OCI-LY7 (cell line): ENCODE measurements at regions not wholly inside any gene's neighbourhood (a gene's known extent, or its start where the extent isn't known, plus 50 kb on each side); places are given as distances from the start of the nearest gene placed in this dataset.

ENCODE experiments used
- EZH2phosphoT487 ChIP-seq: fragments of 200-600 bp; sonication (generic); IDR thresholded peaks from 2 replicates; pipeline ENCODE4 v1.6.1; 2018; ENCODE audit warnings: low read depth, borderline replicate concordance, mild to moderate bottlenecking, mixed run types, antibody characterized with exemption, low read length, moderate library complexity, mixed read lengths
- TF ChIP-seq, protein P1 (sequence below): fragments of 200-600 bp; sonication (generic); conservative IDR thresholded peaks from 2 replicates; pipeline ENCODE4 v1.5.1; 2014; ENCODE audit warnings: mild to moderate bottlenecking, antibody characterized with exemption, low read length, moderate library complexity, mixed read lengths

DNA sequence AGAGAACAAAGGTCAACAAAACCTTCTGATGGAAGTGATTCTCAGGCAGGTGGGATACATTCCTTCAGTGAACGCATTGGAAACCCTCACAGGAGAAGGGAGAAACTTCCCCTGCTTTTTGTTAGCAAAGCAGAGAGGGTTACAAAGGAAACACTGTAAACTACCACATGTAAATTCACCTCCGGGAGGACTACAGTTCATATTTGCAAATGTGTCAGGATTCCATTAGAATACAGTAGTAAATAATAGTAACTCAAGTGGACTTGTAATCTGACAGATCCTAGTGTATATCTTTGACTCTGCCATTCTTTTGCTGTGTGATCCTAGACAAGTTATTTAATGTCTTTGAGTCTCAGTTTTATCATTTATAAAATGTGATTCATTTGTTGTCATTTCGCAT lies 504.3 kb upstream of the NRP1 start:
- TF ChIP-seq, protein P1, sequence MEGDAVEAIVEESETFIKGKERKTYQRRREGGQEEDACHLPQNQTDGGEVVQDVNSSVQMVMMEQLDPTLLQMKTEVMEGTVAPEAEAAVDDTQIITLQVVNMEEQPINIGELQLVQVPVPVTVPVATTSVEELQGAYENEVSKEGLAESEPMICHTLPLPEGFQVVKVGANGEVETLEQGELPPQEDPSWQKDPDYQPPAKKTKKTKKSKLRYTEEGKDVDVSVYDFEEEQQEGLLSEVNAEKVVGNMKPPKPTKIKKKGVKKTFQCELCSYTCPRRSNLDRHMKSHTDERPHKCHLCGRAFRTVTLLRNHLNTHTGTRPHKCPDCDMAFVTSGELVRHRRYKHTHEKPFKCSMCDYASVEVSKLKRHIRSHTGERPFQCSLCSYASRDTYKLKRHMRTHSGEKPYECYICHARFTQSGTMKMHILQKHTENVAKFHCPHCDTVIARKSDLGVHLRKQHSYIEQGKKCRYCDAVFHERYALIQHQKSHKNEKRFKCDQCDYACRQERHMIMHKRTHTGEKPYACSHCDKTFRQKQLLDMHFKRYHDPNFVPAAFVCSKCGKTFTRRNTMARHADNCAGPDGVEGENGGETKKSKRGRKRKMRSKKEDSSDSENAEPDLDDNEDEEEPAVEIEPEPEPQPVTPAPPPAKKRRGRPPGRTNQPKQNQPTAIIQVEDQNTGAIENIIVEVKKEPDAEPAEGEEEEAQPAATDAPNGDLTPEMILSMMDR, result no peak
- TF ChIP-seq EZH2phosphoT487, result no peak
